NOMO-1 (cell line): ENCODE measurements at regions not wholly inside any gene's neighbourhood (a gene's known extent, or its start where the extent isn't known, plus 50 kb on each side); places are given as distances from the start of the nearest gene placed in this dataset.

Source experiments
- DNase-seq, 2 experiments: peaks; one replicate each; lab custom pipeline; 2025; ENCODE audit not compliant: unreplicated experiment in 2 of 2; lab: John Stamatoyannopoulos, UW

GRCh38 chr14:36083317-36083716 lies 93.2 kb downstream of the PTCSC3 start:
- DNase-seq: no peak

GRCh38 chr14:36078080-36078479 lies 98.4 kb downstream of the PTCSC3 start:
- DNase-seq: no peak

GRCh38 chr14:36076197-36076596 lies 100.3 kb downstream of the PTCSC3 start:
- DNase-seq: no peak

GRCh38 chr14:36075203-36075602 lies 101.3 kb downstream of the PTCSC3 start:
- DNase-seq: no peak

- no peak for DNase-seq
These were observed 105.8 kb downstream of the PTCSC3 start for GRCh38 chr14:36070720-36071043.

GRCh38 chr14:36070031-36070719 lies 106.3 kb downstream of the PTCSC3 start:
- DNase-seq: no peak

- DNase-seq: peak; percentile 12 to 37
These were observed 107.0 kb downstream of the PTCSC3 start for GRCh38 chr14:36069535-36069900.

- DNase-seq: no peak
These were observed 107.6 kb downstream of the PTCSC3 start for GRCh38 chr14:36068777-36069534.

- no peak for DNase-seq
These were observed 108.9 kb downstream of the PTCSC3 start for GRCh38 chr14:36067428-36068187.

GRCh38 chr14:36066636-36067035 lies 109.9 kb downstream of the PTCSC3 start:
- DNase-seq: no peak

GRCh38 chr14:36065831-36066230 lies 110.7 kb downstream of the PTCSC3 start:
- no peak for DNase-seq

- DNase-seq: no peak
These were observed 117.0 kb downstream of the PTCSC3 start for GRCh38 chr14:36059531-36059930.

GRCh38 chr14:36057452-36058116 lies 118.9 kb downstream of the PTCSC3 start:
- no peak for DNase-seq

GRCh38 chr14:36056845-36057244 lies 119.7 kb downstream of the PTCSC3 start:
- no peak for DNase-seq

GRCh38 chr14:36055681-36056225 lies 120.8 kb downstream of the PTCSC3 start:
- no peak for DNase-seq

- no peak for DNase-seq
These were observed 121.5 kb downstream of the PTCSC3 start for GRCh38 chr14:36055052-36055378.

- DNase-seq: no peak
These were observed 122.0 kb downstream of the PTCSC3 start for GRCh38 chr14:36054353-36055051.

GRCh38 chr14:36052681-36053080 lies 123.8 kb downstream of the PTCSC3 start:
- DNase-seq: no peak

GRCh38 chr14:36052063-36052462 lies 124.5 kb downstream of the PTCSC3 start:
- no peak for DNase-seq

- DNase-seq: no peak
These were observed 127.9 kb downstream of the PTCSC3 start for GRCh38 chr14:36048667-36049066.

GRCh38 chr14:36047912-36048311 lies 128.6 kb downstream of the PTCSC3 start:
- DNase-seq: no peak
